Activated CD8-positive, alpha-beta memory T cell treated with anti-CD3 and anti-CD28 coated beads, Interleukin-2, amount 10 ng/mL, durations not matched to agents 7 days and 5 days (primary cell): ENCODE measurements at regions not wholly inside any gene's neighbourhood (a gene's known extent, or its start where the extent isn't known, plus 50 kb on each side); places are given as distances from the start of the nearest gene placed in this dataset.

Source experiments
- ATAC-seq: fragments of 150-1000 bp; cut with Tn5 transposase; one replicate; pipeline ENCODE4 v1.10.0; 2021; ENCODE audit warnings: moderate library complexity
- CTCF ChIA-PET: fragments of 350-600 bp; sonication (Branson Sonifier 250); formaldehyde crosslinking; loops from one replicate; lab custom pipeline; 2021; ENCODE audit warnings: antibody characterized with exemption; lab: Charles Lee
- DNase-seq: peaks from one replicate; pipeline ENCODE4 v3.0.0-alpha.2; 2020
- H3K27ac Mint-ChIP-seq: one replicate; pipeline ENCODE4 v1.8.0; 2021; ENCODE audit warnings: mild to moderate bottlenecking, mixed read lengths
- H3K27me3 Mint-ChIP-seq: one replicate; pipeline ENCODE4 v1.8.0; 2021; ENCODE audit warnings: mixed read lengths
- H3K36me3 Mint-ChIP-seq: one replicate; pipeline ENCODE4 v1.8.0; 2021; ENCODE audit warnings: mild to moderate bottlenecking, mixed read lengths
- H3K4me1 Mint-ChIP-seq: one replicate; pipeline ENCODE4 v1.8.0; 2021; ENCODE audit warnings: mixed read lengths
- H3K4me3 Mint-ChIP-seq: one replicate; pipeline ENCODE4 v1.8.0; 2021; ENCODE audit warnings: mild to moderate bottlenecking, moderate library complexity, mixed read lengths
- H3K9me3 Mint-ChIP-seq: one replicate; pipeline ENCODE4 v1.8.0; 2022; ENCODE audit warnings: low read depth, mixed read lengths

- Mint-ChIP-seq H3K4me1 (no peaks in the 10 kb centered on the region), H3K36me3 (no peaks in the 10 kb centered on the region), H3K27ac (no peak overlapping the region), H3K4me3 (no peak overlapping the region), H3K9me3 (no peaks in the 10 kb centered on the region), H3K27me3 (peaks cover 4% of the 10 kb centered on the region)
- ATAC-seq: no peak
- CTCF ChIA-PET: no interaction called here
- DNase-seq: no peak
These were observed 392.8 kb upstream of the CNR1 start for GRCh38 chr6:88558981-88559380.

- Mint-ChIP-seq H3K9me3 (no peaks in the 10 kb centered on the region), H3K27ac (no peak overlapping the region), H3K27me3 (peaks cover 9% of the 10 kb centered on the region), H3K4me3 (no peak overlapping the region), H3K36me3 (no peaks in the 10 kb centered on the region), H3K4me1 (no peaks in the 10 kb centered on the region)
- ATAC-seq (no peak), DNase-seq (no peak)
- CTCF ChIA-PET: no interaction called here
These were observed 390.5 kb upstream of the CNR1 start for GRCh38 chr6:88556663-88557062.

- Mint-ChIP-seq H3K4me3 (no peak overlapping the region), H3K9me3 (no peaks in the 10 kb centered on the region), H3K27me3 (peaks cover 6% of the 10 kb centered on the region), H3K4me1 (no peaks in the 10 kb centered on the region), H3K36me3 (no peaks in the 10 kb centered on the region), H3K27ac (no peak overlapping the region)
- no peak for DNase-seq
- CTCF ChIA-PET: no interaction called here
- ATAC-seq: no peak
These were observed 382.9 kb upstream of the CNR1 start for GRCh38 chr6:88548891-88549505.

GRCh38 chr6:88547768-88548167, 381.6 kb upstream of the CNR1 start:
- CTCF ChIA-PET: no interaction called here
- Mint-ChIP-seq H3K27me3 (no peaks in the 10 kb centered on the region), H3K27ac (no peak overlapping the region), H3K4me3 (no peak overlapping the region), H3K36me3 (no peaks in the 10 kb centered on the region), H3K9me3 (no peaks in the 10 kb centered on the region), H3K4me1 (no peaks in the 10 kb centered on the region)
- DNase-seq: no peak
- no peak for ATAC-seq

- DNase-seq: no peak
- no peaks in the 10 kb centered on the region for H3K27me3 Mint-ChIP-seq
These were observed 379.8 kb upstream of the CNR1 start for GRCh38 chr6:88545991-88546390.

GRCh38 chr6:88544986-88545612, 379.0 kb upstream of the CNR1 start:
- no peaks in the 10 kb centered on the region for H3K27me3 Mint-ChIP-seq
- no peaks in the 10 kb centered on the region for H3K9me3 Mint-ChIP-seq
- DNase-seq (no peak), ATAC-seq (no peak)
- CTCF ChIA-PET: no interaction called here
- no peaks in the 10 kb centered on the region for H3K4me1 Mint-ChIP-seq
- H3K36me3 Mint-ChIP-seq: no peaks in the 10 kb centered on the region
- H3K4me3 Mint-ChIP-seq: no peak overlapping the region
- no peak overlapping the region for H3K27ac Mint-ChIP-seq

More at GRCh38 chr6:88545991-88546390, 379.8 kb upstream of the CNR1 start:
- Mint-ChIP-seq H3K4me3 (no peak overlapping the region), H3K27ac (no peak overlapping the region), H3K4me1 (no peaks in the 10 kb centered on the region), H3K36me3 (no peaks in the 10 kb centered on the region), H3K9me3 (no peaks in the 10 kb centered on the region)
- CTCF ChIA-PET: no interaction called here
- ATAC-seq: no peak

- DNase-seq (no peak), ATAC-seq (no peak)
- H3K4me1 Mint-ChIP-seq: no peaks in the 10 kb centered on the region
- no peak overlapping the region for H3K27ac Mint-ChIP-seq
- no peaks in the 10 kb centered on the region for H3K9me3 Mint-ChIP-seq
- H3K4me3 Mint-ChIP-seq: no peak overlapping the region
- peaks cover 10% of the 10 kb centered on the region for H3K27me3 Mint-ChIP-seq
- CTCF ChIA-PET: no interaction called here
- no peaks in the 10 kb centered on the region for H3K36me3 Mint-ChIP-seq
These were observed 373.2 kb upstream of the CNR1 start for GRCh38 chr6:88539295-88539764.

- Mint-ChIP-seq H3K36me3 (no peaks in the 10 kb centered on the region), H3K4me1 (no peaks in the 10 kb centered on the region), H3K27me3 (peaks cover 10% of the 10 kb centered on the region), H3K9me3 (no peaks in the 10 kb centered on the region), H3K4me3 (no peak overlapping the region), H3K27ac (no peak overlapping the region)
- no peak for ATAC-seq
- no peak for DNase-seq
- CTCF ChIA-PET: no interaction called here
These were observed 372.7 kb upstream of the CNR1 start for GRCh38 chr6:88538840-88539239.

- Mint-ChIP-seq H3K27me3 (peaks cover 10% of the 10 kb centered on the region), H3K4me3 (no peak overlapping the region), H3K36me3 (no peaks in the 10 kb centered on the region), H3K4me1 (no peaks in the 10 kb centered on the region), H3K27ac (no peak overlapping the region), H3K9me3 (no peaks in the 10 kb centered on the region)
- no peak for ATAC-seq
- CTCF ChIA-PET: no interaction called here
- no peak for DNase-seq
These were observed 372.1 kb upstream of the CNR1 start for GRCh38 chr6:88538130-88538706.

GRCh38 chr6:88536071-88536625, 370.0 kb upstream of the CNR1 start:
- DNase-seq (no peak), ATAC-seq (no peak)
- Mint-ChIP-seq H3K27me3 (peaks cover 10% of the 10 kb centered on the region), H3K36me3 (no peaks in the 10 kb centered on the region), H3K4me3 (no peak overlapping the region), H3K27ac (no peak overlapping the region), H3K4me1 (no peaks in the 10 kb centered on the region), H3K9me3 (no peaks in the 10 kb centered on the region)
- CTCF ChIA-PET: no interaction called here

- no peak overlapping the region for H3K27ac Mint-ChIP-seq
- H3K9me3 Mint-ChIP-seq: no peaks in the 10 kb centered on the region
- H3K4me3 Mint-ChIP-seq: no peak overlapping the region
- H3K36me3 Mint-ChIP-seq: no peaks in the 10 kb centered on the region
- H3K27me3 Mint-ChIP-seq: peaks cover 10% of the 10 kb centered on the region
- ATAC-seq (no peak), DNase-seq (no peak)
- CTCF ChIA-PET: no interaction called here
- H3K4me1 Mint-ChIP-seq: no peaks in the 10 kb centered on the region
These were observed 369.2 kb upstream of the CNR1 start for GRCh38 chr6:88535306-88535705.

GRCh38 chr6:88532241-88532860, 366.2 kb upstream of the CNR1 start:
- CTCF ChIA-PET: no interaction called here
- ATAC-seq (no peak), DNase-seq (no peak)
- Mint-ChIP-seq H3K9me3 (no peaks in the 10 kb centered on the region), H3K4me3 (no peak overlapping the region), H3K27me3 (peaks cover 10% of the 10 kb centered on the region), H3K4me1 (no peaks in the 10 kb centered on the region), H3K36me3 (no peaks in the 10 kb centered on the region), H3K27ac (no peak overlapping the region)

GRCh38 chr6:88529726-88530125, 363.6 kb upstream of the CNR1 start:
- Mint-ChIP-seq H3K4me3 (no peak overlapping the region), H3K9me3 (no peaks in the 10 kb centered on the region), H3K36me3 (no peaks in the 10 kb centered on the region), H3K27ac (no peak overlapping the region), H3K27me3 (no peaks in the 10 kb centered on the region), H3K4me1 (no peaks in the 10 kb centered on the region)
- no peak for ATAC-seq
- DNase-seq: no peak
- CTCF ChIA-PET: no interaction called here

- Mint-ChIP-seq H3K27me3 (no peaks in the 10 kb centered on the region), H3K27ac (no peak overlapping the region), H3K4me1 (no peaks in the 10 kb centered on the region), H3K36me3 (no peaks in the 10 kb centered on the region), H3K4me3 (no peak overlapping the region), H3K9me3 (peaks cover 4% of the 10 kb centered on the region)
- no peak for DNase-seq
- no peak for ATAC-seq
- CTCF ChIA-PET: no interaction called here
These were observed 354.3 kb upstream of the CNR1 start for GRCh38 chr6:88520445-88520844.
